ENCODE measurements at regions not wholly inside any gene's neighbourhood (a gene's known extent, or its start where the extent isn't known, plus 50 kb on each side); places are given as distances from the start of the nearest gene placed in this dataset.
A peak's percentile ranks its signal among the peaks of the same experiment; 100 is the strongest.

DNA sequence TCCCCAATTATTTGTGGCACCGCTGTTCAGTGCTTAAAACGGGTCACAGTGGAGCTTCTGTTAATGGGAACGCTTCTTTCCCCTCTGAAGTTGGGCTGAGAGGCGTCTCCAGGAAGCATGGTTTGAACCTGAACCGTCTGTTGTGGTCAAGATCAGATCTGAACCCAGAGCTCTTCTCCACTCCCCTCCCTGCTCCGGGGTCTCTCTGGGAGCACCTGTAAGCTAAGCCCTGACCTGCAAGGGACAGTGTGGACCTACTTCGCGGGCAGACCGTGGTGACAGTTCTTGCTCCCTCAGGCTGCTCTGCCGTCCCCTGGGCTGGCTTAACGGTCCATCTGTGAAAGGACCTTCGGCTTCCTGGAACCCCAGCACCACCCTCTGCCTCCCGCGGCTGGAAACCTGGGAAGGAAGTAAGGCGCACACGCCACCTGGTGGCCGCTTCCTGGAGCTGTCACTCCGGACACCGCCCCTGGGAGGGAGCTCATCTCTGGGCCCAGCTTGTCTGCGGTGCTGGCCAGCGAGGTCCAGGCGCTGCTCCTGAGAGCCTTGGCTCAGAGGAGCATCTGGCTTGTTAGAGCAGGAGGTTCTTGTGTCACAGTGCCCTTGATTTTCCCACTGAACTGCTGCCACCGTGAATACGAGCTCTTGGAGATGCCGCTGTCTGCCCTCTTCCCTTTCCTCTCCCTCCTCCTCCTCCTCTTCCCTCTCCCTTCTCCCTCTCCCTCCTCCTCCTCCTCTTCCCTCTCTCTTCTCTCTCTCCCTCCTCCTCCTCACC is 518.5 kb upstream of the EEF2KMT start:
- Histone ChIP-seq H3K4me1 (ENCODE audit: insufficient read depth, low read length, poor library complexity, severe bottlenecking) (no peaks in the 10 kb centered on the region), H3K36me3 (ENCODE audit: insufficient read depth, low read length) (no peaks in the 10 kb centered on the region), H4K20me1 (ENCODE audit: insufficient read depth, low read length) (no peaks in the 10 kb centered on the region), H3K27ac (ENCODE audit: low read depth, low read length, poor library complexity, severe bottlenecking) (no peak overlapping the region), H3K4me2 (ENCODE audit: low read length) (peak overlapping the region; percentile 49), H3K9me2 (ENCODE audit: insufficient read depth, low read length) (no peaks in the 10 kb centered on the region), H3K4me3 (ENCODE audit: low read depth, low read length, poor library complexity, severe bottlenecking) (peak overlapping the region; percentile 23), H3K79me2 (ENCODE audit: insufficient read depth, low read depth, low read length) (no peaks in the 10 kb centered on the region), H3K9me3 (ENCODE audit: low read length) (no peaks in the 10 kb centered on the region), H2AFZ (ENCODE audit: low read length) (peak overlapping the region; percentile 90)
- ChIA-PET POLR2A (interaction anchor here (0.6 to 1.0 kb wide), 2 partner anchors 32 to 351 kb away, joined by 3 read pairs; no protein-coding TSS in a partner anchor), CTCF (ENCODE audit: unreplicated experiment) (interaction anchor here (0.6 to 1.1 kb wide), 3 partner anchors 16 to 1773 kb away, joined by 3 to 4 read pairs (median 3); no protein-coding TSS in a partner anchor)
- DNase-seq (ENCODE audit: low spot score): peak; percentile 63
- intact Hi-C loops (cut with micrococcal nuclease; ENCODE audit: unreplicated experiment): no loop called here
- no peak for TF ChIP-seq EZH2phosphoT487 (IDR thresholded peaks at IDR 0.05; ENCODE audit: borderline replicate concordance, low read depth, low read length)
- peak; percentile 84 for TF ChIP-seq CTCF (conservative IDR thresholded peaks at IDR 0.05; ENCODE audit: low read length)
- BruUV-seq (replicated peaks): no TSS peak

GRCh38 chr16:5607169-5607568 is 509.6 kb upstream of the EEF2KMT start:
- BruUV-seq (replicated peaks): no TSS peak
- Histone ChIP-seq H3K36me3 (ENCODE audit: insufficient read depth, low read length) (no peaks in the 10 kb centered on the region), H3K4me3 (ENCODE audit: low read depth, low read length, poor library complexity, severe bottlenecking) (no peak overlapping the region), H3K9me2 (ENCODE audit: insufficient read depth, low read length) (no peaks in the 10 kb centered on the region), H3K27ac (ENCODE audit: low read depth, low read length, poor library complexity, severe bottlenecking) (no peak overlapping the region), H3K9me3 (ENCODE audit: low read length) (no peaks in the 10 kb centered on the region), H3K4me1 (ENCODE audit: insufficient read depth, low read length, poor library complexity, severe bottlenecking) (no peaks in the 10 kb centered on the region), H3K79me2 (ENCODE audit: insufficient read depth, low read depth, low read length) (no peaks in the 10 kb centered on the region), H4K20me1 (ENCODE audit: insufficient read depth, low read length) (no peaks in the 10 kb centered on the region), H3K4me2 (ENCODE audit: low read length) (no peak overlapping the region), H2AFZ (ENCODE audit: low read length) (no peak overlapping the region)
- CTCF ChIA-PET (ENCODE audit: unreplicated experiment): no interaction called here
- POLR2A ChIA-PET: no interaction called here
- no peak for TF ChIP-seq EZH2phosphoT487 (IDR thresholded peaks at IDR 0.05; ENCODE audit: borderline replicate concordance, low read depth, low read length)
- TF ChIP-seq CTCF (conservative IDR thresholded peaks at IDR 0.05; ENCODE audit: low read length): no peak
- intact Hi-C loops (cut with micrococcal nuclease; ENCODE audit: unreplicated experiment): no loop called here
- DNase-seq (ENCODE audit: low spot score): no peak

DNA sequence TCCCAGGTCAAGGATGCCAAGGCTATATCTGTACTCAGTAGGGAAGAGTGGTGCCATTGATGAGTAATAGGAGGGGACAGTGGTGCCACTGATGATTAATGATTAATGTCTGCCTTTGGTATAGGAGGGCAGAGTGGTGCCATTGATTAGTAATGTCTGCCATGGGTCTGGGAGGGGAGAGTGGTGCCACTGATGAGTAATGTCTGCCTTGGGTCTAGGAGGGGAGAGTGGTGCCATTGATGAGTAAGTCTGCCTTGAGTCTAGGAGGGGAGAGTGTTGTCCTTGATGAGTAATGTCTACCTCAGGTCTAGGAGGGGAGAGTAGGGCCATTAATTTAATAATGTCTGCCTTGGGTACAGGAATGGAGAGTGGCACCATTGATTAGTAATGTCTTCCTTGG is 507.8 kb upstream of the EEF2KMT start:
- H3K79me2 ChIP-seq (ENCODE audit: insufficient read depth, low read depth, low read length): no peaks in the 10 kb centered on the region
- H3K4me1 ChIP-seq (ENCODE audit: insufficient read depth, low read length, poor library complexity, severe bottlenecking): no peaks in the 10 kb centered on the region
- no peak overlapping the region for H3K27ac ChIP-seq (ENCODE audit: low read depth, low read length, poor library complexity, severe bottlenecking)
- no peak overlapping the region for H3K4me2 ChIP-seq (ENCODE audit: low read length)
- CTCF ChIA-PET (ENCODE audit: unreplicated experiment): no interaction called here
- BruUV-seq (replicated peaks): no TSS peak
- no peak overlapping the region for H2AFZ ChIP-seq (ENCODE audit: low read length)
- intact Hi-C loops (cut with micrococcal nuclease; ENCODE audit: unreplicated experiment): no loop called here
- DNase-seq (ENCODE audit: low spot score): no peak
- H3K36me3 ChIP-seq (ENCODE audit: insufficient read depth, low read length): no peaks in the 10 kb centered on the region
- no peak overlapping the region for H3K4me3 ChIP-seq (ENCODE audit: low read depth, low read length, poor library complexity, severe bottlenecking)
- TF ChIP-seq CTCF (conservative IDR thresholded peaks at IDR 0.05; ENCODE audit: low read length) (no peak), EZH2phosphoT487 (IDR thresholded peaks at IDR 0.05; ENCODE audit: borderline replicate concordance, low read depth, low read length) (no peak)
- no peaks in the 10 kb centered on the region for H3K9me2 ChIP-seq (ENCODE audit: insufficient read depth, low read length)
- POLR2A ChIA-PET: no interaction called here
- no peaks in the 10 kb centered on the region for H4K20me1 ChIP-seq (ENCODE audit: insufficient read depth, low read length)
- no peaks in the 10 kb centered on the region for H3K9me3 ChIP-seq (ENCODE audit: low read length)
